Kidney (tissue), 13 donors: ENCODE measurements at regions not wholly inside any gene's neighbourhood (a gene's known extent, or its start where the extent isn't known, plus 50 kb on each side); places are given as distances from the start of the nearest gene placed in this dataset.

Source experiments
- DNase-seq, 5 donors: peaks; one replicate each; pipeline ENCODE4 v3.0.0-alpha.2; 2013 to 2020
- FAIRE-seq: peaks from 2 replicates; lab custom pipeline; 2012; peaks lifted over from hg19 to GRCh38; lab: Jason Lieb, UNC
- H3K27ac ChIP-seq, 2 donors: one replicate each; pipeline ENCODE4 v1.7.0; 2013; ENCODE audit warnings: low read depth in 2 of 2, low read length in 2 of 2, inconsistent platforms in 1 of 2
- H3K27me3 ChIP-seq: one replicate; pipeline ENCODE4 v1.7.1; 2013; ENCODE audit warnings: low read length, inconsistent platforms; ENCODE audit not compliant: control insufficient read depth, insufficient read depth
- H3K36me3 ChIP-seq, 3 donors: one replicate each; pipeline versions ENCODE4 v1.7.0 to v1.7.1; 2013; ENCODE audit warnings: low read length in 3 of 3, control low read depth in 1 of 3, inconsistent platforms in 1 of 3; ENCODE audit not compliant: insufficient read depth in 3 of 3, control insufficient read depth in 2 of 3
- H3K4me1 ChIP-seq, 3 donors: one replicate each; pipeline versions ENCODE4 v1.7.0 to v1.7.1; 2013; ENCODE audit warnings: low read length in 3 of 3, inconsistent platforms in 1 of 3, low read depth in 1 of 3; ENCODE audit not compliant: control insufficient read depth in 2 of 3, insufficient read depth in 2 of 3
- H3K4me3 ChIP-seq, 3 donors: one replicate each; pipeline versions ENCODE4 v1.7.0 to v1.8.1; 2013; ENCODE audit warnings: low read length in 3 of 3, control low read depth in 1 of 3, inconsistent platforms in 1 of 3
- H3K9ac ChIP-seq, 3 donors: one replicate each; pipeline versions ENCODE4 v1.7.0 to v1.7.1; 2013; ENCODE audit warnings: low read length in 3 of 3, control low read depth in 1 of 3, inconsistent platforms in 1 of 3
- H3K9me3 ChIP-seq, 3 donors: one replicate each; pipeline versions ENCODE4 v1.7.0 to v1.7.1; 2013; ENCODE audit warnings: low read length in 3 of 3, control low read depth in 1 of 3, inconsistent platforms in 1 of 3; ENCODE audit not compliant: control insufficient read depth in 2 of 3, insufficient read depth in 1 of 3
- CTCF ChIP-seq: IDR thresholded peaks from 3 replicates; pipeline ENCODE4 v1.5.1; 2012; ENCODE audit warnings: mild to moderate bottlenecking, moderate library complexity, borderline replicate concordance; ENCODE audit not compliant: insufficient read depth; ENCODE audit errors: extremely low read depth
- intact Hi-C: fragments of 100-400 bp; cut with DNase I; formaldehyde crosslinking; loops from one replicate; pipeline ENCODE4 v1.11.1; 2022
- donor health status: control.
- donor health status: control.
- donor health status: control.
- donor health status: control.
- donor health status: control.
- donor health status: DM: yes; HTN: yes; CAD: no.
- donor health status: Normal renal cell carcinoma (clear cell type).

GRCh38 chr2:7919510-7919909 is 762.3 kb upstream of the ID2 start:
- no peak for DNase-seq
- Histone ChIP-seq H3K9me3 (peaks cover 0 to 4% (median 0%) of the 10 kb centered on the region in 3 donors), H3K27me3 (no peaks in the 10 kb centered on the region), H3K9ac (no peak overlapping the region), H3K27ac (no peak overlapping the region), H3K4me3 (no peak overlapping the region), H3K36me3 (no peaks in the 10 kb centered on the region), H3K4me1 (no peaks in the 10 kb centered on the region)
- TF ChIP-seq CTCF: no peak
- no peak for FAIRE-seq
- intact Hi-C loops: no loop called here

GRCh38 chr2:7924023-7924762 is 757.7 kb upstream of the ID2 start:
- Histone ChIP-seq H3K4me3 (no peak overlapping the region), H3K36me3 (no peaks in the 10 kb centered on the region), H3K27me3 (no peaks in the 10 kb centered on the region), H3K27ac (no peak overlapping the region), H3K9ac (no peak overlapping the region), H3K4me1 (no peaks in the 10 kb centered on the region), H3K9me3 (peaks cover 0 to 4% (median 0%) of the 10 kb centered on the region in 3 donors)
- intact Hi-C loops: no loop called here
- no peak for FAIRE-seq
- no peak for DNase-seq
- no peak for TF ChIP-seq CTCF

- Histone ChIP-seq H3K4me1 (no peaks in the 10 kb centered on the region), H3K9ac (no peak overlapping the region), H3K27me3 (no peaks in the 10 kb centered on the region), H3K27ac (no peak overlapping the region), H3K36me3 (no peaks in the 10 kb centered on the region), H3K9me3 (peaks cover 0 to 4% (median 0%) of the 10 kb centered on the region in 3 donors), H3K4me3 (no peak overlapping the region)
- DNase-seq: no peak
- intact Hi-C loops: no loop called here
- no peak for FAIRE-seq
- TF ChIP-seq CTCF: no peak
Observed at GRCh38 chr2:7925506-7925905, 756.4 kb upstream of the ID2 start.
